ENCODE measurements at regions not wholly inside any gene's neighbourhood (a gene's known extent, or its start where the extent isn't known, plus 50 kb on each side); places are given as distances from the start of the nearest gene placed in this dataset.
"Not testable (repeated sequence)": the region's sequence is repeated elsewhere in the genome, so short reads cannot be mapped to it uniquely, and the experiment has no call there.

GRCh38 chr3:152593242-152593641 lies 241.7 kb upstream of the P2RY1 start:
- Histone ChIP-seq H3K27me3 (ENCODE audit: insufficient read depth in 3 of 3, low read length in 2 of 3) (no peaks in the 10 kb centered on the region), H3K9me3 (no peaks in the 10 kb centered on the region), H3K4me3 (no peak overlapping the region), H3K27ac (no peak overlapping the region), H3K4me1 (no peaks in the 10 kb centered on the region), H3K36me3 (ENCODE audit: insufficient read depth in 1 of 2, low read depth in 1 of 2) (no peaks in the 10 kb centered on the region)
- ATAC-seq (no peak), DNase-seq (no peak)
- intact Hi-C loops (cut with DNase I) = no loop called here
- no peak for TF ChIP-seq CTCF (IDR thresholded peaks at IDR 0.05)

GRCh38 chr3:152595975-152596821 lies 238.7 kb upstream of the P2RY1 start:
- DNase-seq = peak in 1 of 2 donors; percentile 49
- H3K9me3 ChIP-seq = no peaks in the 10 kb centered on the region
- H3K27me3 ChIP-seq (ENCODE audit: insufficient read depth in 3 of 3, low read length in 2 of 3) = no peaks in the 10 kb centered on the region
- H3K36me3 ChIP-seq (ENCODE audit: insufficient read depth in 1 of 2, low read depth in 1 of 2) = no peaks in the 10 kb centered on the region
- no peaks in the 10 kb centered on the region for H3K4me1 ChIP-seq
- 26 to 41% (median 34%) methylated on average over 4 of the region's 4 CpGs for WGBS, 3 donors
- ATAC-seq = peak in 2 of 4 donors; percentile 30 to 52
- TF ChIP-seq CTCF (IDR thresholded peaks at IDR 0.05) = no peak
- no peak overlapping the region for H3K4me3 ChIP-seq
- intact Hi-C loops (cut with DNase I) = no loop called here
- H3K27ac ChIP-seq = peak overlapping the region; percentile 46

GRCh38 chr3:152596832-152597231 lies 238.1 kb upstream of the P2RY1 start:
- H3K4me3 ChIP-seq = not testable (repeated sequence)

GRCh38 chr3:152606146-152606545 lies 228.8 kb upstream of the P2RY1 start:
- ATAC-seq (no peak), DNase-seq (no peak)
- WGBS, 3 donors = 80 to 86% (median 82%) methylated on average over 7 of the region's 7 CpGs
- Histone ChIP-seq H3K9me3 (peaks cover 11% of the 10 kb centered on the region), H3K36me3 (ENCODE audit: insufficient read depth in 1 of 2, low read depth in 1 of 2) (no peaks in the 10 kb centered on the region), H3K4me1 (no peaks in the 10 kb centered on the region), H3K27me3 (ENCODE audit: insufficient read depth in 3 of 3, low read length in 2 of 3) (no peaks in the 10 kb centered on the region), H3K27ac (no peak overlapping the region), H3K4me3 (no peak overlapping the region)
- intact Hi-C loops (cut with DNase I) = no loop called here
- TF ChIP-seq CTCF (IDR thresholded peaks at IDR 0.05) = no peak

More at GRCh38 chr3:152596832-152597231, 238.1 kb upstream of the P2RY1 start:
- H3K4me1 ChIP-seq; H3K36me3 ChIP-seq (ENCODE audit: insufficient read depth in 1 of 2, low read depth in 1 of 2); H3K9me3 ChIP-seq; H3K27me3 ChIP-seq (ENCODE audit: insufficient read depth in 3 of 3, low read length in 2 of 3); intact Hi-C loops (cut with DNase I); DNase-seq; H3K27ac ChIP-seq; ATAC-seq: not testable (repeated sequence)
- 88 to 100% (median 88%) methylated on average over 1 of the region's 1 CpG for WGBS, 3 donors

GRCh38 chr3:152607179-152607578 lies 227.8 kb upstream of the P2RY1 start:
- no peak for ATAC-seq
- no peak overlapping the region for H3K27ac ChIP-seq
- WGBS, 3 donors = 100% methylated on average over 1 of the region's 1 CpG
- DNase-seq = no peak
- no peak for TF ChIP-seq CTCF (IDR thresholded peaks at IDR 0.05)
- peaks cover 11% of the 10 kb centered on the region for H3K9me3 ChIP-seq
- H3K4me3 ChIP-seq = no peak overlapping the region
- intact Hi-C loops (cut with DNase I) = no loop called here
- H3K4me1 ChIP-seq = no peaks in the 10 kb centered on the region
- no peaks in the 10 kb centered on the region for H3K27me3 ChIP-seq (ENCODE audit: insufficient read depth in 3 of 3, low read length in 2 of 3)
- H3K36me3 ChIP-seq (ENCODE audit: insufficient read depth in 1 of 2, low read depth in 1 of 2) = no peaks in the 10 kb centered on the region

Data from psoas muscle (tissue), 7 donors.